ENCODE measurements at regions not wholly inside any gene's neighbourhood (a gene's known extent, or its start where the extent isn't known, plus 50 kb on each side); places are given as distances from the start of the nearest gene placed in this dataset.

GRCh38 chr12:114041136-114041535 lies 75.0 kb upstream of the RBM19 start:
- Histone ChIP-seq H4K20me1 (ENCODE audit: insufficient read depth, low read length) (no peaks in the 10 kb centered on the region), H3K36me3 (replicated peaks; ENCODE audit: low read depth, low read length) (no peaks in the 10 kb centered on the region), H3K79me2 (ENCODE audit: low read length) (no peaks in the 10 kb centered on the region), H3K4me1 (ENCODE audit: low read length) (no peaks in the 10 kb centered on the region), H3K9me3 (ENCODE audit: insufficient read depth, low read length) (no peaks in the 10 kb centered on the region), H2AFZ (ENCODE audit: low read depth, low read length) (no peak overlapping the region), H3K27ac (ENCODE audit: low read length) (no peak overlapping the region), H3K9ac (ENCODE audit: low read length) (no peak overlapping the region), H3K27me3 (ENCODE audit: low read depth, low read length) (peaks cover 20% of the 10 kb centered on the region), H3K4me3 (ENCODE audit: low read length) (no peak overlapping the region), H3K4me2 (ENCODE audit: low read length) (no peak overlapping the region)
- TF ChIP-seq CTCF (IDR thresholded peaks at IDR 0.05; ENCODE audit: low read depth, low read length) (no peak), EZH2phosphoT487 (IDR thresholded peaks at IDR 0.05; ENCODE audit: low read depth) (no peak)

DNA sequence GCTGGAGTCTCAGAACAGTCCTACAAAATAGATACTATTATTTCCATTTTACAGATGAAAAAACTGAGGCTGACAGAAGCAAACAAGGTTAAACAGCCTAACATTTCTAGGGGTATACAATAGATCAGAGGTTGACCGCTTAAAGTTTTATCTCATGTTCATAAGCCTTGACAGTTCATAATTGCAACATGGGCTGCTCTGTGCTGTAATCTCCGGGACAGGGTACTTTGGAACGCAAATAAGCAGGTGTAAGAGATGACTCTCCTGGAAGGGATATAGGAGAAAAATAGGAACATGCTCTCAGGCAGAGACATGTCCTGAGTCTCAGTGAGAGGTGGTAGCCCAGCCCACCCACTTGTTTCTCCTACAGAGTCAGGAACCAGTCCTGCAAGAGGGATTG lies 72.8 kb upstream of the RBM19 start:
- H3K9me3 ChIP-seq (ENCODE audit: insufficient read depth, low read length) = no peaks in the 10 kb centered on the region
- H3K4me1 ChIP-seq (ENCODE audit: low read length) = no peaks in the 10 kb centered on the region
- peaks cover 6% of the 10 kb centered on the region; the same call in 1 of the 2 replicates for H3K27me3 ChIP-seq (ENCODE audit: low read depth, low read length)
- no peak overlapping the region for H2AFZ ChIP-seq (ENCODE audit: low read depth, low read length)
- no peaks in the 10 kb centered on the region for H4K20me1 ChIP-seq (ENCODE audit: insufficient read depth, low read length)
- H3K4me2 ChIP-seq (ENCODE audit: low read length) = no peak overlapping the region
- H3K4me3 ChIP-seq (ENCODE audit: low read length) = no peak overlapping the region
- H3K79me2 ChIP-seq (ENCODE audit: low read length) = no peaks in the 10 kb centered on the region
- H3K36me3 ChIP-seq (replicated peaks; ENCODE audit: low read depth, low read length) = no peaks in the 10 kb centered on the region
- H3K27ac ChIP-seq (ENCODE audit: low read length) = no peak overlapping the region
- TF ChIP-seq EZH2phosphoT487 (IDR thresholded peaks at IDR 0.05; ENCODE audit: low read depth) = no peak
- TF ChIP-seq CTCF (IDR thresholded peaks at IDR 0.05; ENCODE audit: low read depth, low read length) = no peak
- no peak overlapping the region for H3K9ac ChIP-seq (ENCODE audit: low read length)

DNA sequence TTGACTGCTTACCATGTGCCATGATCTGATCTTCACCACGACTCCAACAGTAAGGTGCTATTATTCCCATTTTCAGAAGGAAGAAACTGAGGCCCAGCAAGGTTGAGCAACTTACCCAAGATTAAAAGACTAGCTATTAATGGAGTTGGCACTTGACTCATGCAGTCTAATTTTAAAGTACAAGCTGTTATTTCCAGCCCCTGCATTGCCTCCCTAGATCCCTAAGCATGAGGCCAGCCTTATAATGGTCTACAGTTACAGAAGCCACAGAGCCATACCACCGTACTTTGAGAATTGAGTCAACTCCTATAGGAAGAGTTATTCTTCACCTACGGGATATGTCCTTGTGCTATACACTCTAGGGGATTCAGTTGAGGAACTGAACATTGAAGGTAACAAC lies 66.7 kb upstream of the RBM19 start:
- no peaks in the 10 kb centered on the region for H3K36me3 ChIP-seq (replicated peaks; ENCODE audit: low read depth, low read length)

GRCh38 chr12:114030451-114030850 lies 64.3 kb upstream of the RBM19 start:
- Histone ChIP-seq H4K20me1 (ENCODE audit: insufficient read depth, low read length) (no peaks in the 10 kb centered on the region), H3K9ac (ENCODE audit: low read length) (no peak overlapping the region), H3K27me3 (ENCODE audit: low read depth, low read length) (peaks cover 5% of the 10 kb centered on the region; the same call in 1 of the 2 replicates), H3K4me1 (ENCODE audit: low read length) (no peaks in the 10 kb centered on the region), H3K27ac (ENCODE audit: low read length) (no peak overlapping the region), H3K4me2 (ENCODE audit: low read length) (no peak overlapping the region), H3K79me2 (ENCODE audit: low read length) (no peaks in the 10 kb centered on the region), H3K4me3 (ENCODE audit: low read length) (no peak overlapping the region), H2AFZ (ENCODE audit: low read depth, low read length) (no peak overlapping the region), H3K9me3 (ENCODE audit: insufficient read depth, low read length) (no peaks in the 10 kb centered on the region), H3K36me3 (replicated peaks; ENCODE audit: low read depth, low read length) (no peaks in the 10 kb centered on the region)
- TF ChIP-seq EZH2phosphoT487 (IDR thresholded peaks at IDR 0.05; ENCODE audit: low read depth) (no peak), CTCF (IDR thresholded peaks at IDR 0.05; ENCODE audit: low read depth, low read length) (no peak)

More for the DNA sequence above, 66.7 kb upstream of the RBM19 start:
- H3K9ac ChIP-seq (ENCODE audit: low read length) = no peak overlapping the region
- no peaks in the 10 kb centered on the region for H3K79me2 ChIP-seq (ENCODE audit: low read length)
- H3K9me3 ChIP-seq (ENCODE audit: insufficient read depth, low read length) = no peaks in the 10 kb centered on the region
- H3K27me3 ChIP-seq (ENCODE audit: low read depth, low read length) = peaks cover 5% of the 10 kb centered on the region; the same call in 1 of the 2 replicates
- H3K4me2 ChIP-seq (ENCODE audit: low read length) = no peak overlapping the region
- H2AFZ ChIP-seq (ENCODE audit: low read depth, low read length) = no peak overlapping the region
- no peak overlapping the region for H3K4me3 ChIP-seq (ENCODE audit: low read length)
- TF ChIP-seq CTCF (IDR thresholded peaks at IDR 0.05; ENCODE audit: low read depth, low read length) (no peak), EZH2phosphoT487 (IDR thresholded peaks at IDR 0.05; ENCODE audit: low read depth) (no peak)
- no peaks in the 10 kb centered on the region for H3K4me1 ChIP-seq (ENCODE audit: low read length)
- no peaks in the 10 kb centered on the region for H4K20me1 ChIP-seq (ENCODE audit: insufficient read depth, low read length)
- no peak overlapping the region for H3K27ac ChIP-seq (ENCODE audit: low read length)

Data from OCI-LY3 (cell line).